GM12878 (cell line): ENCODE measurements at regions not wholly inside any gene's neighbourhood (a gene's known extent, or its start where the extent isn't known, plus 50 kb on each side); places are given as distances from the start of the nearest gene placed in this dataset.

Source experiments
- ATAC-seq: fragments of 200-7000 bp; cut with Tn5 transposase; 3 replicates; pipeline ENCODE4 v1.9.1; 2020; ENCODE audit warnings: mild to moderate bottlenecking, moderate library complexity
- BruUV-seq: library from RNA; stranded (reverse); fragments of 400-500 nt; replicated peaks from 2 replicates; lab custom pipeline; 2021; lab: Mats Ljungman, UMichigan
- CTCF ChIA-PET: fragments of 300-600 bp; sonication (Branson Sonifier 250); formaldehyde crosslinking; extraction: SDS; loops from one replicate; lab custom pipeline; 2021; ENCODE audit warnings: inconsistent platforms; lab: Yijun Ruan, JAX
- POLR2A ChIA-PET: fragments of 350-600 bp; formaldehyde crosslinking; extraction: SDS; loops from one replicate; lab custom pipeline; 2021; ENCODE audit warnings: inconsistent platforms; lab: Charles Lee
- RAD21 ChIA-PET: fragments of 300-600 bp; sonication (Branson Sonifier 250); formaldehyde crosslinking; loops from one replicate; lab custom pipeline; 2023; ENCODE audit warnings: antibody characterized with exemption; ENCODE audit not compliant: unreplicated experiment; lab: Charles Lee
- SMC1A ChIA-PET: fragments of 300-600 bp; sonication (Branson Sonifier 250); formaldehyde crosslinking; loops from one replicate; lab custom pipeline; 2023; ENCODE audit not compliant: unreplicated experiment, uncharacterized antibody; lab: Charles Lee
- DNase-seq: peaks from one replicate; pipeline ENCODE4 v3.0.0-alpha.2; 2011; ENCODE audit warnings: low read depth, low spot score
- FAIRE-seq: peaks from 3 replicates; lab custom pipeline; 2011; peaks lifted over from hg19 to GRCh38; lab: Jason Lieb, UNC
- H2AFZ ChIP-seq: 2 replicates; pipeline ENCODE4 v1.6.0; 2011; ENCODE audit warnings: low read depth, low read length, control low read depth; ENCODE audit not compliant: control insufficient read depth
- H3K27ac ChIP-seq: 2 replicates; pipeline ENCODE4 v1.5.1; 2011; ENCODE audit warnings: control low read depth; ENCODE audit not compliant: control insufficient read depth, insufficient read depth
- H3K27me3 ChIP-seq, 2 experiments: replicated peaks in 1 of 2; 2 replicates each; pipeline versions ENCODE4 v1.6.0 to v1.6.1; 2011; ENCODE audit warnings: low read length in 1 of 2; ENCODE audit not compliant: control insufficient read depth in 2 of 2, insufficient read depth in 2 of 2
- H3K36me3 ChIP-seq, 2 experiments: 2 replicates each; pipeline ENCODE4 v1.5.1; 2011; ENCODE audit warnings: low read length in 1 of 2; ENCODE audit not compliant: control insufficient read depth in 2 of 2, insufficient read depth in 2 of 2
- H3K4me1 ChIP-seq: 2 replicates; pipeline ENCODE4 v1.6.1; 2011; ENCODE audit warnings: mild to moderate bottlenecking, low read length, moderate library complexity, mixed read lengths; ENCODE audit not compliant: control insufficient read depth, insufficient read depth
- H3K4me2 ChIP-seq: 2 replicates; pipeline ENCODE4 v1.6.0; 2011; ENCODE audit warnings: control low read depth; ENCODE audit not compliant: control insufficient read depth, insufficient read depth
- H3K4me3 ChIP-seq: fragments of 200-600 bp; sonication (generic); 2 replicates; pipeline ENCODE4 v1.5.1; 2016
- H3K79me2 ChIP-seq: 2 replicates; pipeline ENCODE4 v1.6.0; 2011; ENCODE audit warnings: low read length; ENCODE audit not compliant: control insufficient read depth, insufficient read depth
- H3K9ac ChIP-seq: 2 replicates; pipeline ENCODE4 v1.8.0; 2011; ENCODE audit warnings: low read length, control low read depth, mixed read lengths; ENCODE audit not compliant: control insufficient read depth, insufficient read depth
- H3K9me3 ChIP-seq: replicated peaks from 3 replicates; pipeline ENCODE4 v1.5.1; 2011; ENCODE audit warnings: mild to moderate bottlenecking, low read length; ENCODE audit not compliant: control insufficient read depth, insufficient read depth
- H4K20me1 ChIP-seq: 2 replicates; pipeline ENCODE4 v1.6.0; 2011; ENCODE audit not compliant: control insufficient read depth, insufficient read depth
- JUNB ChIP-seq: IDR thresholded peaks from 2 replicates; pipeline ENCODE4 v1.6.1; 2016; ENCODE audit warnings: antibody characterized with exemption, mild to moderate bottlenecking
- KAT2A ChIP-seq: conservative IDR thresholded peaks from 2 replicates; pipeline ENCODE4 v1.6.1; 2011; ENCODE audit warnings: low read depth, low read length; ENCODE audit not compliant: control insufficient read depth
- MTA2 ChIP-seq: fragments of 450-650 bp; IDR thresholded peaks from 2 replicates; pipeline ENCODE4 v1.6.1; 2016; ENCODE audit warnings: low read depth, mild to moderate bottlenecking, moderate library complexity
- NBN ChIP-seq: fragments of 450-650 bp; IDR thresholded peaks from 2 replicates; pipeline ENCODE4 v1.6.1; 2016
- RUNX3 ChIP-seq: IDR thresholded peaks from 2 replicates; pipeline ENCODE4 v1.6.1; 2012; ENCODE audit warnings: low read length, inconsistent platforms
- ZNF622 ChIP-seq: fragments of 450-650 bp; IDR thresholded peaks from 2 replicates; pipeline ENCODE4 v1.6.1; 2017; ENCODE audit warnings: mild to moderate bottlenecking, inconsistent platforms
- WGBS: methylation state at CpG from one replicate; pipeline ENCODE4 v1.1.6; 2016; ENCODE audit warnings: low lambda C conversion rate; ENCODE audit not compliant: insufficient replicate concordance, insufficient coverage; ENCODE audit errors: missing lambda C conversion rate; 5-methylcytosine and 5-hydroxymethylcytosine counted together
- in situ Hi-C: fragments of 300-500 bp; cut with MboI; formaldehyde crosslinking; loops from 9 replicates; pipeline ENCODE4 v1.14.3; 2018; ENCODE audit warnings: mixed read lengths
- intact Hi-C: fragments of 100-400 bp; cut with micrococcal nuclease; formaldehyde crosslinking; loops from one replicate; pipeline ENCODE4 v1.14.2; 2022; ENCODE audit not compliant: unreplicated experiment

GRCh38 chr20:17874271-17875105, 94.1 kb downstream of the SNX5 start:
- CTCF ChIA-PET, result interaction anchor here (0.6 to 1.0 kb wide), 4 partner anchors 15 to 192 kb away, joined by 3 to 6 read pairs (median 3); partner anchors contain the start of gene RRBP1
- Histone ChIP-seq H4K20me1 (no peaks in the 10 kb centered on the region), H2AFZ (no peak overlapping the region), H3K9me3 (no peaks in the 10 kb centered on the region)
- SMC1A ChIA-PET, result interaction anchor here (0.8 kb wide), 1 partner anchor 303 kb away, joined by 3 read pairs; no protein-coding TSS in a partner anchor
- POLR2A ChIA-PET, result no interaction called here
- no peak for TF ChIP-seq JUNB
- no peak for TF ChIP-seq NBN
- TF ChIP-seq KAT2A, result no peak
- TF ChIP-seq RUNX3, result no peak
- TF ChIP-seq ZNF622, result no peak
- no peak for TF ChIP-seq MTA2
- TF ChIP-seq, all 136 proteins: peak for 0
- H3K27me3 ChIP-seq, result no peaks in the 10 kb centered on the region; a peak in 1 of 4 replicates
- no peaks in the 10 kb centered on the region for H3K36me3 ChIP-seq
- RAD21 ChIA-PET, result interaction anchor here (1.8 kb wide), 1 partner anchor 18 kb away, joined by 5 read pairs; no protein-coding TSS in a partner anchor
- H3K4me1 ChIP-seq, result peaks cover 21% of the 10 kb centered on the region
- WGBS, result 44% methylated on average over 6 of the region's 7 CpGs
- DNase-seq (no peak), ATAC-seq (no peak), FAIRE-seq (no peak)
- H3K9ac ChIP-seq, result no peak overlapping the region
- in situ Hi-C loops (no loop called here), intact Hi-C loops (loop anchor here (5.0 kb wide), 1 partner anchor 192 kb away; the partner anchor contains the start of gene RRBP1)
- H3K4me2 ChIP-seq, result no peak overlapping the region
- H3K4me3 ChIP-seq, result no peak overlapping the region
- H3K27ac ChIP-seq, result no peak overlapping the region
- H3K79me2 ChIP-seq, result no peaks in the 10 kb centered on the region
- no TSS peak for BruUV-seq
